ENCODE measurements at regions not wholly inside any gene's neighbourhood (a gene's known extent, or its start where the extent isn't known, plus 50 kb on each side); places are given as distances from the start of the nearest gene placed in this dataset.
"Not testable (repeated sequence)": the region's sequence is repeated elsewhere in the genome, so short reads cannot be mapped to it uniquely, and the experiment has no call there.

DNA sequence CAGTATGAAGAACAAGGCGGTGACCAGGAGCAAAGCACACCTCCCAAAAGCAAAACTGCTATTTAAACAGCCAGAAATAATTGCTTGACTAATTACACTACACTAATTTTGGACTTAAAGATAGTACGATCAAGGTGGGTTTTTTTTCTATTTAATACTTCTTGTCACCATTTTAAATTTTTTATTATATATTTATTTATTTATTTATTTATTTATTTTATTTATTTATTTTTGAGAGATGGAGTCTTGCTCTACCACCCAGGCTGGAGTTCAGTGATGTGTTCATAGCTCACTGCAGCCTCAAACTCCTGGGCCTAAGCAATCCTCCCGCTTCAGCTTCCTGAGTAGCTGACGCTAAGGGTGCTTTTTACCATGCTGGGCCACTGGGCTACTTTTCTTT lies 146.2 kb upstream of the IRX1 start:
- no peaks in the 10 kb centered on the region for H3K4me1 ChIP-seq (ENCODE audit: insufficient read depth, low read length)
- peaks cover 7% of the 10 kb centered on the region for H3K9me3 ChIP-seq (ENCODE audit: low read depth, low read length)
- no peak overlapping the region for H3K4me3 ChIP-seq (ENCODE audit: low read length)
- H3K27me3 ChIP-seq (ENCODE audit: insufficient read depth, low read length) = no peaks in the 10 kb centered on the region

DNA sequence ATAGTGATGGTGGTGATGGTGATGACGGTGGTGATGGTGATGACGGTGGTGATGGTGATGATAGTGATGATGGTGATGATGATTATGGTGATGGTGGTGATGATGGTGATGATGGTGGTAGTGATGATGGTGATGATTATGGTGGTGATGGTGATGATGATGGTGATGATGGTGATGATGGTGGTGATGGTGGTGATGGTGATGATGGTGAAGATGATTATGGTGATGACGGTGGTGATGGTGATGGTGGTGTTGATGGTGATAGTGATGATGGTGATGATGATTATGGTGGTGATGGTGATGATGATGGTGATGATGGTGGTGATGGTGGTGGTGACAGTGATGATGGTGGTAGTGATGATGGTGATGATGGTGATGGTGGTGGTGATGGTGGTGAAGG lies 149.2 kb upstream of the IRX1 start:
- Histone ChIP-seq H3K4me1 (ENCODE audit: insufficient read depth, low read length) (no peaks in the 10 kb centered on the region), H3K9me3 (ENCODE audit: low read depth, low read length) (peaks cover 7% of the 10 kb centered on the region)

DNA sequence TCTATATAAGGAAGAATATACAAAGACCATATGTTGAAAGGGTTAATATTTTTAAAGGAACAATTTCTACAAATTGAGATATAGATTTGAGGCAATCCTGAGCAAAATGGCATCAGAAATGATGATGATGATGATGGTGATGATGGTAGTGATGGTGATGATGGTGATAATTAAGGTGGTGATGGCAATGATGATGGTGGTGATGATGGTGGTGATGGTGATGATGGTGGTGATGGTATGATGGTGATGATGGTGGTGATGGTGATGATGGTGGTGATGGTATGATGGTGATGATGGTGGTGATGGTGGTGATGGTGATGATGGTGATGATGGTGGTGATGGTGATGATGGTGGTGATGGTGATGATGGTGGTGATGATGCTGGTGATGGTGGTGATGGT lies 150.1 kb upstream of the IRX1 start:
- not testable (repeated sequence) for H3K4me3 ChIP-seq (ENCODE audit: low read length); H3K9me3 ChIP-seq (ENCODE audit: low read depth, low read length); H3K4me1 ChIP-seq (ENCODE audit: insufficient read depth, low read length); H3K27me3 ChIP-seq (ENCODE audit: insufficient read depth, low read length)

More for the DNA sequence above, 149.2 kb upstream of the IRX1 start:
- H3K27me3 ChIP-seq (ENCODE audit: insufficient read depth, low read length) = no peaks in the 10 kb centered on the region
- H3K4me3 ChIP-seq (ENCODE audit: low read length) = no peak overlapping the region

DNA sequence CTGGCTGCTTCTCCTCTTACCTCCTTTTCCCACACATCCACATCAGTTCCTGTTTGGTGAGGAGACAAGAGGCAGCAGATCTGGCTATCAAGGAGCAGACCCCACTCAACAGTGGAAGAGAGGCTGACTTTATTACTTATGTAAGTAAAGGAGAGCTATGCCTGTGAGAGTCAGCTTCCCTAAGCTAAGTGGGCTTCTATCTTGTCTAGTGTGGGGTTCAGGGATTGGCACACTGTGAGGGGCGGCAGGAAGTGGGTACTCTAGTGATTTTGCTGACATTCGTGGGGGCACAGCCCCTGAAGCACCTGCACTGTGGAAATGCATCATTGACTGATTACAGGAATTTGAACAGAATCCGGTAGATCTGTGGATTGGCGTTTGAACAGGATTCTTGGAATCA lies 163.5 kb upstream of the IRX1 start:
- Histone ChIP-seq H3K4me1 (ENCODE audit: insufficient read depth, low read length) (no peaks in the 10 kb centered on the region), H3K9me3 (ENCODE audit: low read depth, low read length) (no peaks in the 10 kb centered on the region), H3K27me3 (ENCODE audit: insufficient read depth, low read length) (no peaks in the 10 kb centered on the region), H3K4me3 (ENCODE audit: low read length) (no peak overlapping the region)

DNA sequence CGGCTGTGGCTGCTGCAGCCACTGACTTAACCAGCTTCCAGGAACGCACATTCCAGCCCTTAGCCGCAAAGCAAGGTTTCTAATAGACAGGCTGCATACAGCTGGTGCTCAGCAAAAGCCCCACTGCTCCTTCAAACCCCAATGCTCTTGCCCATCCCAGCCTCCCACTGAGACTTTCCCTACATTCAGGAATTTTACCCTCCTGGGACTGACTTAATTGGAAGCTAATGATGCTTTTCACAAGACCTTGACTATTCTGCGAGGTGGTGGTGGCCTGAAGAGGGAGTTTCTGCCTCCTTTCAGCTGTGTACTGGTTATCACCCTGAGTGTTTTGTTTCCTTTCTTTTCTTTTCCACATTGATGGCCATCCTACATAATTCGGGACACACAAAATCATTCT lies 164.9 kb upstream of the IRX1 start:
- Histone ChIP-seq H3K9me3 (ENCODE audit: low read depth, low read length) (no peaks in the 10 kb centered on the region), H3K4me3 (ENCODE audit: low read length) (no peak overlapping the region), H3K4me1 (ENCODE audit: insufficient read depth, low read length) (no peaks in the 10 kb centered on the region), H3K27me3 (ENCODE audit: insufficient read depth, low read length) (no peaks in the 10 kb centered on the region)

DNA sequence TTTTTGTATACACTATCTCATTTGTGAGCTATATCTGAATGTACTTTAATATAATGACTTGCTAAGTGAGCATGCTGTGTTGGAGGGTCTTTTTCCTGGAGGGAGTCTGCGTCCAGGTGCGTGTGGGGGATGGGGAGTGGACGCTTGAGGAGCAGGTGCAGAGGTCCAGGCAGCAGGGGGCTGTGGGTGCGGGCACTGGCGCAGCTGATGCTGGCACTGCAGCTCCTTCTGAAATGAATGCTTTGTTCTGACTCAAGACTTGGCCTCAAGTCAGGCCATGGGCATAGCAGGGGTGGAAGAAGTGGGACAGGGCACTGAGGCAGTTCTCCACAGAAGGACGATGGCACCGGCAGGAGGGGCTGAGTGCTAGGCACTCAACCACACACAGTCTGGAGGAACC lies 165.7 kb upstream of the IRX1 start:
- Histone ChIP-seq H3K9me3 (ENCODE audit: low read depth, low read length) (no peaks in the 10 kb centered on the region), H3K4me3 (ENCODE audit: low read length) (no peak overlapping the region), H3K4me1 (ENCODE audit: insufficient read depth, low read length) (no peaks in the 10 kb centered on the region), H3K27me3 (ENCODE audit: insufficient read depth, low read length) (no peaks in the 10 kb centered on the region)

GRCh38 chr5:3428334-3428733 lies 167.3 kb upstream of the IRX1 start:
- Histone ChIP-seq H3K9me3 (ENCODE audit: low read depth, low read length) (no peaks in the 10 kb centered on the region), H3K4me3 (ENCODE audit: low read length) (no peak overlapping the region), H3K4me1 (ENCODE audit: insufficient read depth, low read length) (no peaks in the 10 kb centered on the region), H3K27me3 (ENCODE audit: insufficient read depth, low read length) (no peaks in the 10 kb centered on the region)

- H3K4me1 ChIP-seq (ENCODE audit: insufficient read depth, low read length) = no peaks in the 10 kb centered on the region
- H3K4me3 ChIP-seq (ENCODE audit: low read length) = no peak overlapping the region
- no peaks in the 10 kb centered on the region for H3K9me3 ChIP-seq (ENCODE audit: low read depth, low read length)
- no peaks in the 10 kb centered on the region for H3K27me3 ChIP-seq (ENCODE audit: insufficient read depth, low read length)
Measured at GRCh38 chr5:3424946-3425345, 170.7 kb upstream of the IRX1 start.

- Histone ChIP-seq H3K4me3 (ENCODE audit: low read length) (no peak overlapping the region), H3K9me3 (ENCODE audit: low read depth, low read length) (no peaks in the 10 kb centered on the region), H3K4me1 (ENCODE audit: insufficient read depth, low read length) (no peaks in the 10 kb centered on the region), H3K27me3 (ENCODE audit: insufficient read depth, low read length) (no peaks in the 10 kb centered on the region)
Measured at GRCh38 chr5:3417376-3417943, 178.2 kb upstream of the IRX1 start.

DNA sequence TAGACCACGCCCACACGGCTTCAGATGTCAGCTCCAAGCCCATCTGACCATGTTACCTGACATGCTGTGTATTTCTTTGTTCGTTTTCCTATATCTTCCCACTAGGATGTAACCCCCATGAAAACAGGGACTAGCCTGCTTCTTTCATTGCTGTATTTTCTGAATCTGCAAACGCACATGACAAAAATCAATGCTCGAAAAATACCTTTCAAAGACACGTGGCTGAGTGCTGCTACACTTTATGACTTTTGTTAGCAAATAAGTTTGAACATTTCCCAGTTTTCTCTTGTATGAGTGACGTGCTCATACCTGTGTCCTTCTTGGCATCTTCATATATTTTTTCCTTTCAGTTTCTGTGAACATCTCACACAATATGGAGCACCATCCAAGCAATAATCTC lies 181.3 kb upstream of the IRX1 start:
- Histone ChIP-seq H3K9me3 (ENCODE audit: low read depth, low read length) (no peaks in the 10 kb centered on the region), H3K4me3 (ENCODE audit: low read length) (no peak overlapping the region), H3K27me3 (ENCODE audit: insufficient read depth, low read length) (no peaks in the 10 kb centered on the region), H3K4me1 (ENCODE audit: insufficient read depth, low read length) (no peaks in the 10 kb centered on the region)

- no peak overlapping the region for H3K4me3 ChIP-seq (ENCODE audit: low read length)
- no peaks in the 10 kb centered on the region for H3K4me1 ChIP-seq (ENCODE audit: insufficient read depth, low read length)
- no peaks in the 10 kb centered on the region for H3K27me3 ChIP-seq (ENCODE audit: insufficient read depth, low read length)
- H3K9me3 ChIP-seq (ENCODE audit: low read depth, low read length) = no peaks in the 10 kb centered on the region
Measured at GRCh38 chr5:3412146-3412545, 183.5 kb upstream of the IRX1 start.

- no peaks in the 10 kb centered on the region for H3K4me1 ChIP-seq (ENCODE audit: insufficient read depth, low read length)
- no peaks in the 10 kb centered on the region for H3K27me3 ChIP-seq (ENCODE audit: insufficient read depth, low read length)
- H3K9me3 ChIP-seq (ENCODE audit: low read depth, low read length) = no peaks in the 10 kb centered on the region
- no peak overlapping the region for H3K4me3 ChIP-seq (ENCODE audit: low read length)
Measured at GRCh38 chr5:3411363-3411762, 184.3 kb upstream of the IRX1 start.

- Histone ChIP-seq H3K9me3 (ENCODE audit: low read depth, low read length) (no peaks in the 10 kb centered on the region), H3K4me1 (ENCODE audit: insufficient read depth, low read length) (no peaks in the 10 kb centered on the region), H3K27me3 (ENCODE audit: insufficient read depth, low read length) (no peaks in the 10 kb centered on the region), H3K4me3 (ENCODE audit: low read length) (no peak overlapping the region)
Measured at GRCh38 chr5:3401635-3402034, 194.0 kb upstream of the IRX1 start.

GRCh38 chr5:3400659-3401058 lies 195.0 kb upstream of the IRX1 start:
- Histone ChIP-seq H3K27me3 (ENCODE audit: insufficient read depth, low read length) (no peaks in the 10 kb centered on the region), H3K4me3 (ENCODE audit: low read length) (no peak overlapping the region), H3K9me3 (ENCODE audit: low read depth, low read length) (no peaks in the 10 kb centered on the region), H3K4me1 (ENCODE audit: insufficient read depth, low read length) (no peaks in the 10 kb centered on the region)

DNA sequence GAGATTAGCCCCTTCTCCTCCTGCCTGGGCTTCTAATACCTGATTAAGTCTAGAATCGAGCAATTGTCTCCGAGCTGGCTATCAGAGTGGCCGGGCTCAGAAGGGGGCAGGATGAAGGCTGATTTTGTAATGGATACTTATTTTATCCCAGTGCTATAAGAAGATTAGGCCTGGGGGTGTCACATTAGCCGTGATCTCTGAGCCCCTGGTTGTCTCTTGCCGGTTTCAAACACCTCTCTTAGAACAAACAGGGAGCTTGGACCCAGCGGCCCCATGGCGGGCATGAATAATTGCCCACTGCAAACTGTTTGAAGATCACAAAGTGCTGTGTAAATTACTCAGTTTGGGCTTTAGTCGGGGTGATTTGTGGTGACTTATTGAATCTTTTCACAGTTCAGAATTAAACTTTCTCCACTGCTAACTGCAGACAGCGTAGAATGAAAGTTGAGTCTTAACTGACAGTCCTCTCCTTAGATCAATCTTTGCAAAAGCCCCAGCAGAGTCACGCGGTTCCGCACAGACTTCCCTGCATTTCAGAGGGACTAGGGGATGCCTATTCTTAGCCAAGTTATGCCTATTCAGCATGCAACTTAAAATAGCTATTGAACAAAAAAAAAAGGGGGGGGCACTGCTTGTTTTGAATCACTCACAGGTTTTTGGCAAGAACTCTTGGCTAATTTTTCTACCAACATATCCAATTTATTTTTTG lies 200.6 kb upstream of the IRX1 start:
- Histone ChIP-seq H3K4me1 (ENCODE audit: insufficient read depth, low read length) (no peaks in the 10 kb centered on the region), H3K9me3 (ENCODE audit: low read depth, low read length) (no peaks in the 10 kb centered on the region), H3K27me3 (ENCODE audit: insufficient read depth, low read length) (no peaks in the 10 kb centered on the region), H3K4me3 (ENCODE audit: low read length) (no peak overlapping the region)

GRCh38 chr5:3393920-3394597 lies 201.6 kb upstream of the IRX1 start:
- Histone ChIP-seq H3K9me3 (ENCODE audit: low read depth, low read length) (no peaks in the 10 kb centered on the region), H3K4me3 (ENCODE audit: low read length) (no peak overlapping the region), H3K27me3 (ENCODE audit: insufficient read depth, low read length) (no peaks in the 10 kb centered on the region), H3K4me1 (ENCODE audit: insufficient read depth, low read length) (no peaks in the 10 kb centered on the region)
